CD4-positive, alpha-beta T cell (primary cell): ENCODE measurements at regions not wholly inside any gene's neighbourhood (a gene's known extent, or its start where the extent isn't known, plus 50 kb on each side); places are given as distances from the start of the nearest gene placed in this dataset.

Experiments used
- ATAC-seq: fragments of 200-7000 bp; cut with Tn5 transposase; one replicate; pipeline ENCODE4 v1.10.0; 2022; ENCODE audit warnings: mild to moderate bottlenecking; ENCODE audit not compliant: poor library complexity
- CTCF ChIA-PET: fragments of 350-600 bp; sonication (Branson Sonifier 250); formaldehyde crosslinking; loops from one replicate; lab custom pipeline; 2021; ENCODE audit warnings: antibody characterized with exemption, inconsistent platforms; lab: Charles Lee
- POLR2A ChIA-PET: fragments of 350-600 bp; sonication (Branson Sonifier 250); formaldehyde crosslinking; loops from one replicate; lab custom pipeline; 2021; ENCODE audit warnings: antibody characterized with exemption, inconsistent platforms; lab: Charles Lee
- DNase-seq, 14 experiments: peaks; one replicate each; pipeline ENCODE4 v3.0.0-alpha.2; 2013 to 2020; ENCODE audit warnings: mixed read lengths in 2 of 14
- H3K27ac ChIP-seq, 2 donors: one replicate each; pipeline versions ENCODE4 v1.5.1 to v1.7.0; 2013; ENCODE audit warnings: low read length in 2 of 2, low read depth in 1 of 2, mild to moderate bottlenecking in 1 of 2
- H3K27me3 ChIP-seq, 2 experiments: 1 replicate in 1 of 2; 2 replicates in 1 of 2; pipeline versions ENCODE4 v1.6.1 to v1.7.0; 2013; ENCODE audit warnings: low read length in 2 of 2, control low read depth in 1 of 2, mild to moderate bottlenecking in 1 of 2, moderate library complexity in 1 of 2; ENCODE audit not compliant: insufficient read depth in 2 of 2, control insufficient read depth in 1 of 2
- H3K36me3 ChIP-seq: one replicate; pipeline ENCODE4 v1.6.1; 2013; ENCODE audit warnings: low read length, control low read depth; ENCODE audit not compliant: insufficient read depth
- H3K4me1 ChIP-seq: one replicate; pipeline ENCODE4 v1.6.1; 2013; ENCODE audit warnings: low read length, control low read depth; ENCODE audit not compliant: insufficient read depth
- H3K4me3 ChIP-seq: one replicate; pipeline ENCODE4 v1.5.1; 2013; ENCODE audit warnings: mild to moderate bottlenecking, low read length, moderate library complexity
- H3K9me3 ChIP-seq, 2 experiments: 1 replicate in 1 of 2; 2 replicates in 1 of 2; pipeline versions ENCODE4 v1.6.1 to v1.7.0; 2013; ENCODE audit warnings: low read length in 2 of 2, mild to moderate bottlenecking in 2 of 2, control low read depth in 1 of 2, moderate library complexity in 1 of 2; ENCODE audit not compliant: control insufficient read depth in 1 of 2, insufficient read depth in 1 of 2
- H3K27ac Mint-ChIP-seq: one replicate; pipeline ENCODE4 v1.8.0; 2020; ENCODE audit warnings: mixed read lengths
- H3K27me3 Mint-ChIP-seq: one replicate; pipeline ENCODE4 v1.8.0; 2021; ENCODE audit warnings: mixed read lengths
- H3K36me3 Mint-ChIP-seq: one replicate; pipeline ENCODE4 v1.8.0; 2021; ENCODE audit warnings: low read depth, mixed read lengths
- H3K4me1 Mint-ChIP-seq: one replicate; pipeline ENCODE4 v1.8.0; 2021; ENCODE audit warnings: low read depth, mixed read lengths
- H3K4me3 Mint-ChIP-seq: one replicate; pipeline ENCODE4 v1.8.0; 2020; ENCODE audit warnings: mild to moderate bottlenecking, mixed read lengths
- H3K9me3 Mint-ChIP-seq: one replicate; pipeline ENCODE4 v1.8.0; 2020; ENCODE audit warnings: mixed read lengths
- CTCF ChIP-seq: fragments of 200-600 bp; IDR thresholded peaks from one replicate; pipeline ENCODE4 v1.8.0; 2022; ENCODE audit warnings: antibody characterized with exemption, mild to moderate bottlenecking
- intact Hi-C, 2 experiments: fragments of 100-400 bp; cut with DNase I in 1 of 2; cut with micrococcal nuclease in 1 of 2; formaldehyde crosslinking; loops; one replicate each; pipeline versions ENCODE4 v1.15.1 to v1.9.0; 2023 to 2025; cut with DNase I, micrococcal nuclease

DNA sequence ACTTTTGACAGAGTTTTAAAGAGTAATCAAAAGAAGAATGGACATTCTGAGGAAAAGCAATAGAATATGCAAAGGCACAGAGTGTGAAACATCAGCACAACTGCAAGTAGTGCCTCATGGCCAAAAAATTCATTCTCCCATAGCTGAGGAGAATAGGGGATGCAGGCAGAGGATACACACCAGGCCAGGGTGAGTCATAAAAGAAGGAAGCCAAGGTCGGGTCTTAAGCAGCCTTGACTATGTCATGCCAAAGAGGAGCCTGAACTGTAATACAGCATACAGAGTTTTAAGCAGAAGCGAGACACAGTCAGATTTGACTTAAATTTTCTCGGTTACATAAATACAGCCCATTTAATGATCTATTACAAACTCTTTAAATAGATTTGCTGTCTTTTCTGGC lies 165.0 kb downstream of the LNPK start:
- H3K4me3 ChIP-seq: no peak overlapping the region
- Mint-ChIP-seq H3K4me3 (no peak overlapping the region), H3K36me3 (no peaks in the 10 kb centered on the region), H3K4me1 (no peaks in the 10 kb centered on the region), H3K27me3 (peaks cover 27% of the 10 kb centered on the region), H3K9me3 (no peaks in the 10 kb centered on the region), H3K27ac (no peak overlapping the region)
- no peaks in the 10 kb centered on the region for H3K36me3 ChIP-seq
- H3K4me1 ChIP-seq: no peaks in the 10 kb centered on the region
- intact Hi-C loops: no loop called here
- H3K27ac ChIP-seq: no peak overlapping the region
- DNase-seq (no peak), ATAC-seq (no peak)
- H3K9me3 ChIP-seq: no peaks in the 10 kb centered on the region
- ChIA-PET CTCF (no interaction called here), POLR2A (no interaction called here)
- TF ChIP-seq CTCF: no peak
- H3K27me3 ChIP-seq: peaks cover 7% of the 10 kb centered on the region in 2 experiments

DNA sequence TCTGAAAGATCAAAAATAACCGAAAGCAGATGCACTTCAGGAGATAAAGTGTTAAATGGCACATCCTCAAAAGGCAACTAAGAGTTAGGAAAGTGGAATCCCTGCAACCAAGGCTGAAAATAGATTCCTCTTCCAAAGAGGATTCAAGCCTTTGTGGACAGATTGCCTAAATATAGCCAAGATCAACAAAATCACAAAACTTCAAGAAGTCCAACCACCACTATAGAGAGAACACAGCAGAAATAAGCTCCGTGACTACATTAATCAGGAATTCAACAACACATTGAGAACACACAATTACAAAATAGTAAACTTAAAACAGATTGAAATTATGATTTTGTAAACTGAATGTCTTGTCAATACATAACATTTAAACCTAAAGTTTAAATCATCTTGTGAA lies 165.7 kb downstream of the LNPK start:
- Histone ChIP-seq H3K36me3 (no peaks in the 10 kb centered on the region), H3K4me1 (no peaks in the 10 kb centered on the region), H3K27ac (no peak overlapping the region), H3K4me3 (no peak overlapping the region), H3K27me3 (peaks cover 7% of the 10 kb centered on the region in 2 experiments), H3K9me3 (no peaks in the 10 kb centered on the region)
- ChIA-PET CTCF (no interaction called here), POLR2A (no interaction called here)
- no peak for DNase-seq
- no peaks in the 10 kb centered on the region for H3K9me3 Mint-ChIP-seq
- intact Hi-C loops: no loop called here
- peaks cover 27% of the 10 kb centered on the region for H3K27me3 Mint-ChIP-seq
- ATAC-seq: no peak
- no peaks in the 10 kb centered on the region for H3K36me3 Mint-ChIP-seq
- no peak for TF ChIP-seq CTCF
- no peak overlapping the region for H3K4me3 Mint-ChIP-seq
- H3K4me1 Mint-ChIP-seq: no peaks in the 10 kb centered on the region
- no peak overlapping the region for H3K27ac Mint-ChIP-seq

DNA sequence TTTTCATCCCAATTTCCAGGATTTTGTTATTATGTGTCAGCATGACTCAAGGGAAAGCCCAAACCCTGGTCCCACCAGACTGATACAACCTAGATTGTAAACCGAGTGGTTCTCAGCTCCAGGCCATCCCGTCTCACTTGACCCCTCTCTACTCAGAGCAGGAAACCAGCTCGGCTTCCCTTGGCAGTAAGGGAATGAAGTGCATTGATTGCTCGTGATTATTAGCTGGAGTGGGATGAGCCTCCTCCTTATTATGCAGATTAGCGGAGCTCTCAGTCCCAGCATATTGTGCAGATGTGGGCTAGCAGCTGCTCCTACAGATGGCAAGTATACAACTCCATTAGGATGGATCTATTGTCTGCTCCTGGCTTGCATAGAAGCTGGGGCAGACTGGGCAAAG lies 167.6 kb downstream of the LNPK start:
- ChIA-PET CTCF (no interaction called here), POLR2A (no interaction called here)
- ATAC-seq (no peak), DNase-seq (no peak)
- H3K9me3 ChIP-seq: no peaks in the 10 kb centered on the region
- H3K27me3 ChIP-seq: peaks cover 7% of the 10 kb centered on the region in 2 experiments
- H3K36me3 Mint-ChIP-seq: no peaks in the 10 kb centered on the region
- no peak overlapping the region for H3K4me3 ChIP-seq
- H3K4me1 ChIP-seq: no peaks in the 10 kb centered on the region
- no peak for TF ChIP-seq CTCF
- H3K9me3 Mint-ChIP-seq: no peaks in the 10 kb centered on the region
- no peaks in the 10 kb centered on the region for H3K36me3 ChIP-seq
- H3K27ac ChIP-seq: no peak overlapping the region
- no peak overlapping the region for H3K27ac Mint-ChIP-seq
- H3K4me3 Mint-ChIP-seq: no peak overlapping the region
- no peaks in the 10 kb centered on the region for H3K4me1 Mint-ChIP-seq
- intact Hi-C loops: no loop called here
- peaks cover 27% of the 10 kb centered on the region for H3K27me3 Mint-ChIP-seq
